ENCODE measurements at regions not wholly inside any gene's neighbourhood (a gene's known extent, or its start where the extent isn't known, plus 50 kb on each side); places are given as distances from the start of the nearest gene placed in this dataset.

- TF ChIP-seq CTCF (IDR thresholded peaks at IDR 0.05; ENCODE audit: poor library complexity) (no peak), EZH2phosphoT487 (IDR thresholded peaks at IDR 0.05; ENCODE audit: low read depth, severe bottlenecking, unreplicated experiment) (no peak)
Measured at GRCh38 chr10:109386921-109387320, 536.4 kb downstream of the XPNPEP1 start.
